ENCODE measurements at regions not wholly inside any gene's neighbourhood (a gene's known extent, or its start where the extent isn't known, plus 50 kb on each side); places are given as distances from the start of the nearest gene placed in this dataset.

GRCh38 chr7:47147213-47147631 lies 434.7 kb downstream of the TNS3 start:
- DNase-seq (ENCODE audit: low spot score) = no peak

- no peak for DNase-seq (ENCODE audit: low spot score)
Observed at GRCh38 chr7:47145982-47146381, 435.9 kb downstream of the TNS3 start.

- DNase-seq (ENCODE audit: low spot score) = no peak
Observed at GRCh38 chr7:47145186-47145725, 436.7 kb downstream of the TNS3 start.

- no peak for DNase-seq (ENCODE audit: low spot score)
Observed at GRCh38 chr7:47143339-47143738, 438.6 kb downstream of the TNS3 start.

- no peak for DNase-seq (ENCODE audit: low spot score)
Observed at GRCh38 chr7:47142867-47143175, 439.1 kb downstream of the TNS3 start.

- no peak for DNase-seq (ENCODE audit: low spot score)
Observed at GRCh38 chr7:47142169-47142866, 439.6 kb downstream of the TNS3 start.

- no peak for DNase-seq (ENCODE audit: low spot score)
Observed at GRCh38 chr7:47132471-47132870, 449.4 kb downstream of the TNS3 start.

GRCh38 chr7:47128700-47129099 lies 453.2 kb downstream of the TNS3 start:
- no peak for DNase-seq (ENCODE audit: low spot score)

- DNase-seq (ENCODE audit: low spot score) = no peak
Observed at GRCh38 chr7:47125529-47125928, 456.4 kb downstream of the TNS3 start.

- no peak for DNase-seq (ENCODE audit: low spot score)
Observed at GRCh38 chr7:47119261-47119865, 462.5 kb downstream of the TNS3 start.

- no peak for DNase-seq (ENCODE audit: low spot score)
Observed at GRCh38 chr7:47104206-47104549, 477.7 kb downstream of the TNS3 start.

- DNase-seq (ENCODE audit: low spot score) = no peak
Observed at GRCh38 chr7:47103498-47104205, 478.3 kb downstream of the TNS3 start.

GRCh38 chr7:47102331-47102841 lies 479.5 kb downstream of the TNS3 start:
- no peak for DNase-seq (ENCODE audit: low spot score)

- DNase-seq (ENCODE audit: low spot score) = no peak
Observed at GRCh38 chr7:47100817-47101435, 481.0 kb downstream of the TNS3 start.

- no peak for DNase-seq (ENCODE audit: low spot score)
Observed at GRCh38 chr7:47100148-47100816, 481.6 kb downstream of the TNS3 start.

GRCh38 chr7:47097431-47097830 lies 484.5 kb downstream of the TNS3 start:
- no peak for DNase-seq (ENCODE audit: low spot score)

- DNase-seq (ENCODE audit: low spot score) = no peak
Observed at GRCh38 chr7:47095946-47096345, 486.0 kb downstream of the TNS3 start.

- DNase-seq (ENCODE audit: low spot score) = no peak
Observed at GRCh38 chr7:47094462-47094861, 487.4 kb downstream of the TNS3 start.

GRCh38 chr7:47093320-47094234 lies 488.3 kb downstream of the TNS3 start:
- DNase-seq (ENCODE audit: low spot score) = no peak

- no peak for DNase-seq (ENCODE audit: low spot score)
Observed at GRCh38 chr7:47092336-47092735, 489.6 kb downstream of the TNS3 start.

GRCh38 chr7:47091141-47091540 lies 490.8 kb downstream of the TNS3 start:
- no peak for DNase-seq (ENCODE audit: low spot score)
